Epidermal melanocyte (primary cell): ENCODE measurements at regions not wholly inside any gene's neighbourhood (a gene's known extent, or its start where the extent isn't known, plus 50 kb on each side); places are given as distances from the start of the nearest gene placed in this dataset.
"Not testable (repeated sequence)": the region's sequence is repeated elsewhere in the genome, so short reads cannot be mapped to it uniquely, and the experiment has no call there.

ENCODE experiments used
- DNase-seq: peaks from one replicate; pipeline ENCODE4 v3.0.0; 2011; ENCODE audit warnings: low spot score; ENCODE audit not compliant: insufficient read length

DNA sequence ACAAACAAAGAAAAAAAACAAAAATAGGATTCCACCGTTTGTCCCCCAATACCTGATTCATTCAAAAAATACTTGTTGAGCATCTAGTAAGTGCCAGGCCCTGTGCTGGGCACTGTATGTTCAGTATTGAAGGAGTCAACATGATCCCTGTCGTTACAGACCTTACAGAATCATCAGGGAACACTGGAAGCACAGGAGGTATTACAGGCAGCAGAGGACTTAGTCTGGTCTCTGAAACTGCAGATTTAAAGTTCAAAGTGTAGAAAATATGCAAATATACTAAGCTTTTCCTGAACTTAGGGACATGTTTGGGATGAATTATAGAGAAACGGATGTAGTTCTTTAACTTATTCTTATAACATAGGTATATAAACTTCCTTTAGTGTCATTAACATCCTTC is 160.7 kb upstream of the RFC3 start:
- no peak for DNase-seq

DNA sequence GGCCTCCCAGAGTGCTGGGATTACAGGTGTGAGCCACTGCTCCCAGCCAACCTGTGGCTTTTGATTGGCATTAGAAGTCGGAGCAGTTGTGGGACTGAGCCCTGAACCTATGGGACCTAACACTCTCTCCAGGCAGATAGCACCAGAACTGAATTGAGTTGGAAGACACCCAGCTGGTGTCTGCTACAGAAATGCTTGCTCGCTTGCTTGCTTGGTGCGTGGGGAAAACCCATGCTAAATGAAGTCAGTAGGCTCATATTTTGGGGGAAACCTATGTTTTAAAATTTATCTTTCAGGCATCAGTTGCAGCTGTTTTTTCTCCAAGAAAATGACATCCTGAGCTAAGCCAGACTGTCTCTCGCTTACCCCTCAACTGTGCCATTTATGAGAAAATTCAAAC is 158.5 kb upstream of the RFC3 start:
- DNase-seq, result no peak

DNA sequence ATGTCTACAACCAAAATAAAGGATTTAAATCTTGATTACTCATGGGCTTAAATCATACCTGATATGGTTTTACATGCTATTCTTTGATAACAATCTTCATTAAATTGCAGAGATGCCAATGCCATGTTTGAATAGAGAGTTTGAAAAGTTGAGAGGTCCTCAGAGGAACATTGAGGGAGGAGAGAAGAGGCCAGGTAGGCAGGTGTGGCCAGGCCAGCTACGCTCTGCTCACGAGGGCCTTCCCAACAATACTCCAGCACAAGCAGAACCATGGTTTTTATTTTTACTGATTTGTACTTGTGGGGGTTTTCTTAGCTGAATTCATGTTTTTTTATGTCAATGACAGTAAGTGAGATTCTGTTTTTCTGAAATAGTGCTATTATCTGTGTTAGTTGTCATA is 158.1 kb upstream of the RFC3 start:
- DNase-seq, result no peak

DNA sequence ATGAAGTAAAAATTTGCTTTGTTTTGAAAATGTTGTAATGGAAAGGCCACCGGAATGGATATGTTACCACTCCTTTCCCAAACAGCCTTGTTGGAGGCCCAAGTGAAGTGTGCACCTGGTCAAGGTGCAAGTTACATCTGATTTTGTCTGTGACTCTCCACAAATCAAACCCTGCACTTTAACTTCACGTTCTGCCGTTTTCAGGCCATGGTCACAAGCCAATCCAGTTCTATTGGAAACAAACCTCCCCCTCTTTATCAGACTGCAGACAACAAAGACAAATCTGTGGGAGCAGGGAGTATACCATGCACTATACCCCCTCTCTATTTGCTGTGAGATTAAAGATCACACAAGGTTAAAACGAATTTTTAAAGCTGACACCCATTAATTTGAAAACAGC is 155.6 kb upstream of the RFC3 start:
- DNase-seq, result no peak

DNA sequence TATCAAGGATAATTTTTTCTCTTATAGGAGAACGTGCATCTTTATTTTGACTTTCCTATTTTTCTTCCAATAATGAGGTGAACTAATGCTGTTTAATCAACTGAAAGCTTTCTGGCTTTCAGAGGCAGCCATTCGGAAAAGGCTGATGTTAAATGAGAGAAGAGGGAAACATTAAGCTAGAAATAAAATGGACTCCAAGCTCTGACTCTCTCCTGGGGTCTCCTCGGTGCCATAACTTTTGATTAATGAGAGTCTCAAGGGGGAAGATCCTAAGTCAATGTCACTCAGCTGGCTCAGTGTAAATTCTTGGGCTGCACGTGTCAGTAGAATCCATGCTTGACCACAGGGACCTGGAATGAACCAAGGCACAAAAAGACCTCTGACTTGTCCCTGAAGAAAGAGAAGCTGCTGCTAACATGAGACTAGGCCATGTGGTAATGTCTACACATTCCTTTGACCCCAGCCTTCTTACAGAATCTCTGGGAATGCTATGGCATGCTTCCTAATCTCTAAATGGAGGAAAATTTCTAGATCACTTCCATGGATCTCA is 152.2 kb upstream of the RFC3 start:
- DNase-seq, result no peak

DNA sequence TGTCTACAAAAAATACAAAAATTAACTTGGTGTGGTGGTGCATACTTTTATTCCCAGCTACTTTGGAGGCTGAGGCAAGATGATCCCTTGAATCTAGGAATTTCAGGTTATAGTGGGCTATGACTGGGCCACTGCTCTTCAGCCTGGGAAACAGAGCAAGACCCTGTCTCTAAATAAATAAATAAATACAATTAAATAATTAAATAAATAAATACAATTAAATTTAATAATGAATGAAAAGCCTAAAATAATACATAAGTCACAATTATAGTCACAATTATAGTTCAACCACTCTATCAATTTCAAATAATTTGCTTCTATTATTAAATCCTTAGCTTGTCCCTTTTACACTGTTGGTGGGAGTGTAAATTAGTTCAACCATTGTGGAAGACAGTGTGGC is 146.4 kb upstream of the RFC3 start:
- DNase-seq, result no peak

DNA sequence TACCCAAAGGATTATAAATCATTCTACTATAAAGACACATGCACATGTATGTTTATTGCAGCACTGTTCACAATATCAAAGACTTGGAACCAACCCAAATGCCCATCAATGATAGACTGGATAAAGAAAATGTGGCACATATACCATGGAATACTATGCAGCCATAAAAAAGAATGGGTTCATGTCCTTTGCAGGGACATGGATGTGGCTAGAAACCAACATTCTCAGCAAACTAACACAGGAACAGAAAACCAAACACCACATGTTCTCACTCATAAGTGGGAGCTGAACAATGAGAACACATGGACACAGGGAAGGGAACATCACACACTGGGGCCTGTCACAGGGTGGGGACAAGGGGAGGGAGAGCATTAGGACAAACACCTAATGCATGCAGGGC is 145.9 kb upstream of the RFC3 start:
- not testable (repeated sequence) for DNase-seq

DNA sequence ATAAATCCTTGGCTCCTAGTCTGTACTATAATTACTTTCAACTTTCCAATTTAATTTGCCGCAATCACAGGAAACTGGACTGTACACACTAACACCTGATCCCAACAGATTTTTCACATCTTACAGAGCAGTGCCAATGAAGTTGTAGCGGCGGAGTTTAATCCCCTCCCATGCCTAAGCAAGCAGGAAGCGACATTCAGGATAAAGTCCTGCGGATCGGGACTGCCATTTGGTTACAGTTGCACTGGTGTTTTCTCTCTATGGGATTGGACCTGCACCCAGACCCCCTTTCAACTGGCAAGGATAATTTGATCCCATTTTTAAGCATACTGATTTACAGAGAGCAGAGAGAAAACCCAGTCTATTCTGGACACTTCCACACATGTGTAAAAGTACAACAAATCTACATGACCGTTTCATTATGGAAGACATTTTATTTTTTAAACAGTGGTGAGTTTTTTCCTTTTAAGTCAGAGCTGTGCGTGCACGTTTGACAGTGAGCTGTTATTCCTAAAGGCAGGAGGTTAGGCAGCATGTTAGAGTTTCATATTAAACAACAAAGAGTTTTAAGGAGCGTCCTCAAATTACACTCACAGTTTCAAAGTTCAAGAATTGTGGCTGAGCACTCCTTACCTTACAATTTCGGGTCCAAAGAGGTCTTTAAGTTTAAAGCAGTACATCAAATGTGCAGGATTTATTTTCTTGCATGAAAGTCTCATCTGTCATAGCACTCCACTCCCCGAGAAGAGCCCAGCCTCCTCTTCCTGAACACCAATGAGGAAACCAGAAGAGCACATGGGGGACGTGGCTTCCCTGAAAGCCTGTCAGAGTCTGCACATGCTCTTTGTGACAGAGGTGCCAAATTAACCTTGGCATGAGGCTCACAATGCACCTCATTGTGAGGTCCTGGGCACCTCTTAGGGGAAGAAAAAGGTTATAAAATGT is 141.6 kb upstream of the RFC3 start:
- peak; percentile 80 for DNase-seq

DNA sequence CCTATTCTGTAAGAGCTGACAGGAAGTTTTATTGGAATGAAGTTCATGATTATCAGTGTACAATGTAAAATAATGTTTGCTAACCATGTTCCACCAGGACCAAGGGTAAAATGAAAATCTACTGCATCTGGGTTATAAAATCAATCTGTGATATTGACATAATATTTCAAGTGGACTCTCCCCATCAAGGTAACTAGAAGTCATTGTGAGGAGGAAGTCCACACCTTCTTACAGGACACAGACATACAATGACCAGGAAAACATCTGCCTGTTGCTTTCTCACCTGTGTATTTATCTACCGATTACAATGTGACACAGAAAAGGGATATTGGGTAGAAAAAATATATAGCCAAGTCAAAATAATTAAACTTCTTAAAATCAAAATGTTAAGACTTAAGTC is 140.7 kb upstream of the RFC3 start:
- DNase-seq, result no peak

DNA sequence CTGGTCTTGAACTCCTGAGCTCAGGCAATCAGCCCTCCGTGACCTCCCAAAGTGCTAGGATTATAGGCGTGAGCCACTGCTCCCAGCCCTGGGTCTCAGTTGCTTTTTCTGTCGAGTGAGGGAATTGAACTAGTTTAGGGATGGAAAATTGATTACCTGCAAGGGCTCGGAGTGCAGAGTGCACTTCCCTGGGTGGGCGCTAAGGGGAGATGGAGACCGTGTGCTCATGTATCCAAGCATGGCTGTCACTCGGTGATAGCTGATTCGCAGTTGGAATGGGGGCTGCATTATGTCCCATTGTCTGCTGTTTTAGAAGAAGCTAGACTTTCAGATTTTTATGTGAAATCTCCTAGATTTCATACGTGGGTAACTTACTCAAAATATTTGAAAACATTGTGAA is 139.9 kb upstream of the RFC3 start:
- DNase-seq, result no peak

DNA sequence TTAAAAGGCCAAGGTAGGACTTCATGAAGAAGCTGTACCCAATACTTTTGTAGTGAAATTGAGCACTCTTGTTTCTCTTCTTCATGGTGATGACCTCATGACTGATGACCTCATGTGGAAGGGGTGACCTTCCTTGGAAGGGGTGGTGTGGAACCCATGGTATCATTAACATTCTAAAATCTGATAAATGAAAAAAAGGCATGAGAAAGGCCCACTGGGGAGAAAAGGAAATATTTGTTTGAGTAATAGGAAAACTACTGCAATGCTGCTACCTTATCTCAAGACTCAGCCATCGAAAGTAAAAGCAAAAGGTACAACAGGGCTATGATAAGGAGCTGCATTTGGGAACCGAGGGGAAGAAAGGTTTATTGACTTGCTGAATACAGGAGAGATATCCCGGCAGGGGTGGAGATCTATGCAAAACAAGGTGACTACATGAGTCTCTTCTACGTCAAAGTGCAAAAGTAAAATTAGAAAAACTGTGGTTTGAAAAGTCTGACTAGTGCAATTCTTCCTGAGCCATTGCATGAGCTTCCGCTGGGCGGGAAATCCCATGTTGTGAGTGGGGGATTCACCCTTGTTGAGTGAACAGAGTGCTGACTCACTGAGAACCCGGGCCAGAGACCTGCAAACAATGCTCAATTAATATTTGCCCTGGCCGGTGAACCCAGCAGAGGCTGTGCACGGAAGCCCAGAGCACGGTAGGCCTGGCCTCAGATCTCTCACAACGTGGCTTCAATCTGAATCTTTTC is 138.9 kb upstream of the RFC3 start:
- no peak for DNase-seq

DNA sequence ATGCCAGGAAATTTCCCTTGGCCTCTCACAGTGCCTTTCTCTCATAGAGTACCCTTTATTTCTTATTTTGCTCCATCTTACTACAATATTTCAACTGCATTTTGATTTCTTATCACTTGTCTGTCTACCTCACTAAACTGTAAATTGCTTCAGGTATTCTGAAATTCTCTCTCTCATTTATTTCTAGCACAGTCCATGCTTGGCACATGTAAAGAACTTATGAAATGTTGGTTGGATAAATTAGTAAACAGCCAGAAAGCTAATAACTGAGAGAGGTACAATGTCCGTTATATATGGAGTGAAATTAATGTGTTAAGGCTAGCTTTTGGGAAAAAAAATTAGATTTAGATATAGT is 138.3 kb upstream of the RFC3 start:
- DNase-seq, result no peak

DNA sequence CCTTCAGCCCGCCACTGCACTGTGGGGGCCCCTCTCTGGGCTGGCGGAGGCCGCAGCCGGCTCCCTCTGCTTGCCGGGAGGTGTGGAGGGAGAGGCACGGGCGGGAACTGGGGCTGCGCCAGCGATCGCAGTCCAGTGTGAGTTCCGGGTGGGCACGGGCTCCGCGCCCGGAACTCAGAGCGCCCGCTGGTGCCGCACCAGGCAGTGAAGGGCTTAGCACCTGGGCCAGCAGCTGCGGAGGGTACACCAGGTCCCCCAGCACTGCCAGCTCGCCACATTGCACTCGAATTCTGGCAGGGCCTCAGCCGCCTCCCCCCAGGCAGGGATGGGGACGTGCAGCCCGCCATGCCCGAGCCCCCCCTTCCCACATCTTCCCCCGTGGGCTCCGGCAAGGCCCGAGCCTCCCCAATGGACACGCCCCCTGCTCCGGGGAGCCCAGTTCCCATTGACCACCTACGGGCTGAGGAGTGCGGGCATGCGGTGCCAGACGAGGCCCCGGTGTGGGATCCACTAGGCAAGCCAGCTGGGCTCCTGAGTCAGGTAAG is 135.9 kb upstream of the RFC3 start:
- no peak for DNase-seq

DNA sequence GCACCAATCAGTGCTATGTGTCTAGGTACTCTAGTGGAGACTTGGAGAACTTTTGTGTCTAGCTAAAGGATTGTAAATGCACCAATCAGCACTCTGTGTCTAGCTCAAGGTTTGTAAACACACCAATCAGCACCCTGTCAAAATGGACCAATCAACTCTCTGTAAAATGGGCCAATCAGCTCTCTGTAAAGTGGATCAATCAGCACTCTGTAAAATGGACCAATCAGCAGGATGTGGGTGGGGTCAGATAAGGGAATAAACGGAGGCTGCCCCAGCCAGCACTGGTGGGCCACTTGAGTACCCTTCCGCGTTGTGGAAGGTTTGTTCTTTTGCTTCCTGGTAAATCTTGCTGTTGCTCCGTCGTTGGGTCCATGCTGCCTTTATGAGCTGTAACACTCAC is 135.3 kb upstream of the RFC3 start:
- DNase-seq, result not testable (repeated sequence)

DNA sequence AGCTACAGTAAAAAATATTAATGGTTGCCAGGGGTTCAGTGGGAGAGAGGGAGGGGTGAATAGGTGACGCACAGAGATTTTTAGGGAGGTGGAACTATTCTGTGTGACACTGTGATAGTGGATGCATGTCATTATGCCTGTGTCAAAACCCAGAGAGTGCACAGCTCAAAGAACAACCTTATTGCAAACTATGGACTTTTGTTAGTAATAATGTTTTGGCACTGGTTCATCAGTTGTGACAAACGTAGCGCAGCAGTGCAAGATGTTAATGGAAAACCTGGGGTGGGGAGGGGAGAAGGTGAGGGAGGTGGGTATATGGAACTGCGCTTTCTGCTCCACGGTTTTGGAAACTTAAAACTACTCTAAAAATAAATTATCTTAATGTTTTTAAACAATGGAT is 134.6 kb upstream of the RFC3 start:
- no peak for DNase-seq

DNA sequence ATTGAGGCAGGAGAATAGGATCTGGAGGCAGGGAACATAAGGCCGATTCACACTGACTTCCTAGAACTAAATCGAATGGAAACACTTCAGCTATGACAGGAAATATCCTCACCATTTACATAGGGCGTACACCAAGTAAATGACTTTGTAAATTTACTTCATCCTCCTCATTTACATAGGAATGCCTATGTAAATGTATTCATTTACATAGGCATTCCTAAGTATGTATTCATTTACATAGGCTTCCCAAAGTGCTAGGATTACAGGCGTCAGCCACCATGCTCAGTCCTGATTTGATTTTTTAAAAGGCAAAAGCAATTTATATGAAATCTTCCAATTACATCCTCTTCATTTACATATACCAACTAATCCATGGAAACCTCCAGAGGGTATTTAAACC is 133.1 kb upstream of the RFC3 start:
- DNase-seq, result no peak

DNA sequence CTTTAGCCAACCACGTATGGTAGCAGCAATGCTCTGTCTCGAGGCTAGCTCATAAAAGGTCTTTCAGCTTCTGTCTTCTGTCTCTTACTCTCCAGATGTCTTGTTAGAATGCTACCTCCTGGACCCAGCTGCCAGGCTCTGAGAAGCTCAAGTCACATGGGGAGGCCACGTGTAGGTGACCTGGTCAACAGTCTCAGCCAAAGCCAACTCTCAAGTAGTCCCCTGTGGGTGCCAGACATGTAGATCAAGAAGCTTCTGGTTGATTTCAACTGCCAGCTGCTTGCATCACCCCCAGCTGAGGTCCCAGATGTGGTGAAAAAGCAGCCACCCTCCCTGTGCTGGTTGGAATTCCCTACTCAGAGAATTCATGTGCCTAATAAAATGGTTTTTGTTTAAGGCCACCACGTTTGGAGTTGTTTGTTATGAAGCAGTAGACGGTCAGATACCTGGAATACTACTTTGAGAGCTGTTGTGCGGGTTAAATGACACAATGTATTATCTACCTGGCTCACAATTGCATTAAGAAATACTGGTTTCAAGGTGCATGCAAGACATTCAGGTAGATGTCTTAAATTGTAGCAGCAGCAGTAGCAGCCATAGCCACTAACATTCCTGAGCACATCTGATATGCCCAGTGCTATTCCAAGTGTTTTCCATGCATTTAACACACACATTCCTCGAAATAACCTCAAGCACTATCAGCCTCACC is 131.0 kb upstream of the RFC3 start:
- DNase-seq, result no peak

DNA sequence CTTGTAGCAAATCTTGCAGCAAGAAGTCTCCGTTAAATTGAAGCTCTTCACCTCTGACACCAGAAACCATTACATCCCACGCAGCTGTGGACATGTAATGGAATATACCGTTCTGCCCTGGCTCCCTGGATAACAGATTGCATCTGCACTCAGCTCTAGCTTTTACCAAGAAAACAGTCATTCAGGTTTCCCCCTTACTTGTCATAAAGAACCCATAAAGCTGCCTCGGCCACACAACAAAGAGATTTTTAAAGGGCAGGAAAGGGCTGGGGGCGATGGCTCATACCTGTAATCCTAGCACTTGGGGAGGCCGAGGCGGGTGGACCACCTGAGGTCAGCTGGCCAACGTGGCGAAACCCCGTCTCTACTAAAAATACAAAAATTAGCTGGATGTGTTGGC is 127.6 kb upstream of the RFC3 start:
- no peak for DNase-seq

DNA sequence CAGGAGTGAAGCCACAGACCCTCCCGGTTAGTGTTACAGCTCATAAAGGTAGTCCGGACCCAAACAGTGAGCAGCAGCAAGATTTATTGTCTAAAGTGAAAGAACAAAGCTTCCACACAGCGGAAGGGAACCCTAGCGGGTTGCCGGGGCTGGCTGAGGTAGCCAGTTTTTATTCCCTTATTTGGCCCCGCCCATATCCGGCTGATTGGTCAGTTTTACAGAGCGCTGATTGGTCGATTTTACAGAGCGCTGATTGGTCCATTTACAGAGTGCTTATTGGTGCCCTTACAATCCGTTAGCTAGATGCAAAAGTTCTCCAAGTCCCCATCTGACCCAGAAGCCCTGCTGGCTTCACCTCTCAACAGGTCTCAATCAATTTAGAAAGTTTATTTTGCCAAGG is 126.0 kb upstream of the RFC3 start:
- DNase-seq, result no peak

DNA sequence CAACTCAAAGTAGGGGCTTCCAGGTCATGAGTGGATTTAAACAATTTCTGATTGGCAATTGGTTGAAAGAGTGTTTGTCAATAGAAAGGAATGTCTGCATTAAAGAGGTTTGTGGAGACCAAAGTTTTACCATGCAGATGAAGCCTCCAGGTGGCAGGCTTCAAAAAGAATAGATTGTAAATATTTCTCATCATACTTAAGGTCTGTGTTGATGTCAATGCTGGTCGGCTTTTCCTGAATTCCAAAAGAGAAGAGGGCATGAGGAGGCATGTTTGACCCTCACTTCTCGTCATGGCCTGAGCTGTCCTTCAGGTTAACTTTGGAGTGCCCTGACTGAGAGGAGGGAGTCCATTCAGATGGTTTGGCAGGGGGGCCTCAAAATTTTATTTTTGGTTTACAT is 125.4 kb upstream of the RFC3 start:
- no peak for DNase-seq

DNA sequence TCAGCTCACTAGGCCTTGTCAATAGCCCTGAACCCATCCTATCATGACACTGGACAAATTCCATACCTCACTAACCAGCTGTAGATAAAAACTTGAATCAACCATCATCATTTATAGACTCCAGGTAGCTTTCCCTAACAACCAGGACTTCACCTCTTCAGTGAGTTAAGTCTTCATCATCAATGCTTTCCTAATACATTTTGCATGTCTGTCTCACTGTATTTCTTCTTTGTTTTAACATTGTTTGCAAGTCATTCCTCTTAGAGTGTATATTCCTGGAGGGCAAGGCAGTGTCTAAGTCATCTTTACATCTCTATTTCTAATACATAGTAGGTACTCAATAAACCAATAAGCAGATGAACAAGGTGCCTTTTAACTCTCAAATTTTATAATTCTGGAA is 123.4 kb upstream of the RFC3 start:
- DNase-seq, result no peak

DNA sequence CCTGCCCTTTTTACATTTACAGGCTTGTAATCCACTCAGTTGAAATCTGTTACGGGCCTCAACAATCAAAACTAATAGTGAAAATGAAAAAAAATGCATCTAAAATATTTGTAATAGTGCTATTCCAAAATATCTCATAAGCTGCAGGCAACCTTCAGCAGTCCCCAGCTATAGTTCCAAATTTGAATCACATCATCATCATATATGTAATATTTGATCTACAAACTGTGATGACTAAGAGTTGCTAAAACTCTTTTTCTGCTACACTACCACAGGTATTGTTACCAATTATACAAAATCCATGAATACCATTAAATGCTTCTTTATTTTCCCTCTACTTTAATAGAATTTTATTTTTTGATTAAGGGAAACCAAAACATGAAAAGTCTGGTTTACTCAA is 121.4 kb upstream of the RFC3 start:
- DNase-seq, result no peak
